Thyroid gland (tissue), 4 donors: ENCODE measurements at regions not wholly inside any gene's neighbourhood (a gene's known extent, or its start where the extent isn't known, plus 50 kb on each side); places are given as distances from the start of the nearest gene placed in this dataset.

Experiments used
- CTCF ChIP-seq, 6 experiments: fragments of 200-600 bp in 3 of 6; fragments of 450-650 bp in 3 of 6; sonication (generic) in 3 of 6; IDR thresholded peaks; one replicate each; pipeline ENCODE4 v1.5.1; 2016 to 2019; ENCODE audit warnings: antibody characterized with exemption in 6 of 6, mild to moderate bottlenecking in 2 of 6, inconsistent platforms in 1 of 6, moderate library complexity in 1 of 6
- POLR2A ChIP-seq, 2 donors: fragments of 450-650 bp; IDR thresholded peaks; one replicate each; pipeline ENCODE4 v1.6.1; 2017; ENCODE audit warnings: antibody characterized with exemption in 2 of 2, mild to moderate bottlenecking in 2 of 2, moderate library complexity in 1 of 2

- no peak for TF ChIP-seq CTCF (IDR thresholded peaks at IDR 0.05)
- no peak for TF ChIP-seq POLR2A (IDR thresholded peaks at IDR 0.05)
Measured at GRCh38 chr1:90313778-90314177, 318.9 kb downstream of the ZNF326 start.
